ENCODE measurements at regions not wholly inside any gene's neighbourhood (a gene's known extent, or its start where the extent isn't known, plus 50 kb on each side); places are given as distances from the start of the nearest gene placed in this dataset.
"Not testable (repeated sequence)": the region's sequence is repeated elsewhere in the genome, so short reads cannot be mapped to it uniquely, and the experiment has no call there.

DNA sequence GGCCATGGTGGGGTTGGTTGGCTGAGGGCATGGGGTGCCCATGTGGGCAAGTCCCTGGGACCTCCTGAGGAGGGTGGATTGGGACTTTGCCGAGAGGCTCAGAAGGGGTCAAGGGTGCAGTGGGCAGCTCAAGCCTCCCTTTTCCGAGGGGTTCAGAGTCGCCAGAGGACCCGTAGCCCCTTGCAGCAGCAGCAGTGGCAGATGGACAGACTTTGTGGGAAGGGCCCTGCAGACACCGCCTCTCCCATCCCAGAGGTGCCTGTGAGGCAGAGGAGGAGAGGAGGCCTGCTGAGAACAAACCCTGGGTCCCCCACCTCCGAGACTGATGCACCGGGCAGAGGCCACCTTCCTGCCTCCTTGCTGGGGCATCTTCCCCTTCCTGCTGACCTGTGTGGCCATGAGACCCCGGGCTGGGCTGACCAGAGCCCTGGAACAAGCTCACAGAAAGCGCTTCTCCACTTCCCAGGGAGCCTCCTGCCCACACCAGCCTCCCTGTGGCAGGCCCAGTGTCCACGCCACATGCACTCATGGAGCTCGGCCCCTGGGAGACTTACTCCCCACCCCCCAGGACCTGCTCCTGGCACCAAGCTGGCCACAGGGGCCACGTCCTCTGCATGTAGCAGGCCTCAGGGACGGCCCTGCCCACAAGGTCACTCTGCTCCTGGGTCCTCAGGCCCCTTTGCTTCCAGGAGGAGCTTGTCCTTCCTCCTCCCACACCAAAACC, 116.8 kb downstream of the NPIPB11 start:
- not testable (repeated sequence) for H3K27ac ChIP-seq (ENCODE audit: low read length); H3K4me3 ChIP-seq (ENCODE audit: low read length); H3K9ac ChIP-seq (ENCODE audit: low read length); H3K36me3 ChIP-seq (ENCODE audit: control insufficient read depth, low read depth, low read length); H3K9me3 ChIP-seq (ENCODE audit: control insufficient read depth, low read depth, low read length); H3K4me1 ChIP-seq (ENCODE audit: control insufficient read depth, low read depth, low read length); H3K27me3 ChIP-seq (ENCODE audit: control insufficient read depth, insufficient read depth, low read length)

- H3K4me3 ChIP-seq (ENCODE audit: low read length); H3K9me3 ChIP-seq (ENCODE audit: control insufficient read depth, low read depth, low read length); H3K4me1 ChIP-seq (ENCODE audit: control insufficient read depth, low read depth, low read length); H3K36me3 ChIP-seq (ENCODE audit: control insufficient read depth, low read depth, low read length); H3K27ac ChIP-seq (ENCODE audit: low read length); H3K27me3 ChIP-seq (ENCODE audit: control insufficient read depth, insufficient read depth, low read length); H3K9ac ChIP-seq (ENCODE audit: low read length): not testable (repeated sequence)
Measured at GRCh38 chr16:29288711-29289474, 117.6 kb downstream of the NPIPB11 start.

DNA sequence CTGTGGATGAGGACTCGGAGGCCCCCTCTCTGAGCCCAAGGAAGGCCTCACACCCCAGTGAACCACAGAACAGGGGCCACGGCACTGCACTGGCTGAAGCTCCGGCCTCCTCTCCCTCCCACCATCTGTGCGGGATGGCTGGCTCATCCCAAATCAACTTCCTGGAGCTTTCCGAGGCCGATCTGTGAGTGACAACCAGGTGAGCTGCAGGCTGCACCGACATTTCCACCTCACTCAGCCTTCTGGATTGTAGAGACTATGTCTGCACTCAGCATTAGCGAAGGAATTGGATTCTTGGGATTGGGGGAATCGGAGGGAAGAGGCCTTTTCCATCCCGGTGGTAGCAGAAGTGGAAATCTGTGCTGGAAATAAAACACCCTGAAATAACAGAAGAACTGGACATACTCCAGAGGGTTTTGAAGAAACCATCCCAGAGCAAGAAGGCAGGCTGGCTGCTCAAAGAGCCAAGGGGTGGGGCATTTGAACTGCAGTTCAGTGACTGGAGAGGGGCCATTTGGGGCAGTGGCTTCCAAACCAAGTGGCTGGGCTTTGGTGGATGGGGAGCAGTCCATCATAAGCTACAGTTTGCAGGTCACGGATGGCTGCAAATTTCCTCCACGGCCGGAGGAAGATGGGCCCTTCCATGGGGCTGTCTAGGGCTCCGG, 118.5 kb downstream of the NPIPB11 start:
- H3K9ac ChIP-seq (ENCODE audit: low read length); H3K27ac ChIP-seq (ENCODE audit: low read length); H3K4me1 ChIP-seq (ENCODE audit: control insufficient read depth, low read depth, low read length): not testable (repeated sequence)

DNA sequence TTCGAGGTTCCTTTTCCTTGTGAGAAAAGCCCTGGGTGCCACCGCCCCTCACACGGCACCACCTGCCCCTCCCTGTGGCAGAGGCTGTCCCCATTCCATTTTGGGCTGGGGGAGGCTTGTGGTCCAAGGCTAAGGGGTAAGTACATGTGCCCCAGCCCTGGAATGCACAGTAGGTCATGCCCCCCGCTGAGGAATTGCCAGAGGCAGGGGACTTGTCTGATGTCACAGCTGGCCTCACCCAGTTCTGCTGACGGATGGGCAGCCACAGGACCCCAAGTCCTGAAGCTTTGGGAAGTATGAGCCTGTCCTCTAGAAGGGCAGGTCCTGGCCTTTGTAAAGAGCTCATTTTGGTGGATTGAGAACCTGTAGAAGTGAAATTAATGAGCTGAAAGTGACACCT, 119.3 kb downstream of the NPIPB11 start:
- not testable (repeated sequence) for H3K27me3 ChIP-seq (ENCODE audit: control insufficient read depth, insufficient read depth, low read length); H3K27ac ChIP-seq (ENCODE audit: low read length); H3K4me3 ChIP-seq (ENCODE audit: low read length); H3K36me3 ChIP-seq (ENCODE audit: control insufficient read depth, low read depth, low read length); H3K4me1 ChIP-seq (ENCODE audit: control insufficient read depth, low read depth, low read length); H3K9me3 ChIP-seq (ENCODE audit: control insufficient read depth, low read depth, low read length); H3K9ac ChIP-seq (ENCODE audit: low read length)

More for the DNA sequence above, 118.5 kb downstream of the NPIPB11 start:
- H3K36me3 ChIP-seq (ENCODE audit: control insufficient read depth, low read depth, low read length); H3K4me3 ChIP-seq (ENCODE audit: low read length); H3K9me3 ChIP-seq (ENCODE audit: control insufficient read depth, low read depth, low read length); H3K27me3 ChIP-seq (ENCODE audit: control insufficient read depth, insufficient read depth, low read length): not testable (repeated sequence)

DNA sequence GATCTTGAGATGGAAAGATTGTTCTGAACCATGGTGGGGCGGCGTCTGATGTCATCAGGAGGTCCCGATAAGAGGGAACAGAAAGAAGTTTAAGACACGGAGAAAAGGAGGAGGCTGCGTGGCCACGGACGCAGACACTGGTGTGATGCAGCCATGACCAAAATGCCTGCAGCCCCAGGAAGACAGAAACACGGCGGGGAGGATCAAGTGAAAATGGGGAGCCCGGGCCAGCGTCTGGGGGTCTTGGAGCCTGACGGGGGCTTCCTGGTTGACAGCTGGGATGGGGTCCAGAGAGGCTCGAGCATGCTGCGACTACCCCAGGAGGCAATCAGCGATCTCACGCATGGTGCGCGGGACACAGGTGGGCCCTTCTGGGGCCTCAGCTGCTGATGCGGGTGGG, 119.7 kb downstream of the NPIPB11 start:
- H3K9ac ChIP-seq (ENCODE audit: low read length); H3K4me3 ChIP-seq (ENCODE audit: low read length); H3K36me3 ChIP-seq (ENCODE audit: control insufficient read depth, low read depth, low read length); H3K27ac ChIP-seq (ENCODE audit: low read length); H3K4me1 ChIP-seq (ENCODE audit: control insufficient read depth, low read depth, low read length); H3K9me3 ChIP-seq (ENCODE audit: control insufficient read depth, low read depth, low read length); H3K27me3 ChIP-seq (ENCODE audit: control insufficient read depth, insufficient read depth, low read length): not testable (repeated sequence)

GRCh38 chr16:29286161-29286560, 120.3 kb downstream of the NPIPB11 start:
- H3K9ac ChIP-seq (ENCODE audit: low read length); H3K9me3 ChIP-seq (ENCODE audit: control insufficient read depth, low read depth, low read length); H3K36me3 ChIP-seq (ENCODE audit: control insufficient read depth, low read depth, low read length); H3K4me1 ChIP-seq (ENCODE audit: control insufficient read depth, low read depth, low read length); H3K27me3 ChIP-seq (ENCODE audit: control insufficient read depth, insufficient read depth, low read length); H3K27ac ChIP-seq (ENCODE audit: low read length); H3K4me3 ChIP-seq (ENCODE audit: low read length): not testable (repeated sequence)

- not testable (repeated sequence) for H3K9me3 ChIP-seq (ENCODE audit: control insufficient read depth, low read depth, low read length); H3K4me1 ChIP-seq (ENCODE audit: control insufficient read depth, low read depth, low read length); H3K27me3 ChIP-seq (ENCODE audit: control insufficient read depth, insufficient read depth, low read length); H3K36me3 ChIP-seq (ENCODE audit: control insufficient read depth, low read depth, low read length)
- peak overlapping the region; percentile 17 for H3K4me3 ChIP-seq (ENCODE audit: low read length)
- peak overlapping the region; percentile 47 for H3K27ac ChIP-seq (ENCODE audit: low read length)
- H3K9ac ChIP-seq (ENCODE audit: low read length) = peak overlapping the region; percentile 59
Measured at GRCh38 chr16:29285151-29285885, 121.2 kb downstream of the NPIPB11 start.

GRCh38 chr16:29284723-29285122, 121.8 kb downstream of the NPIPB11 start:
- not testable (repeated sequence) for H3K4me1 ChIP-seq (ENCODE audit: control insufficient read depth, low read depth, low read length); H3K9ac ChIP-seq (ENCODE audit: low read length); H3K36me3 ChIP-seq (ENCODE audit: control insufficient read depth, low read depth, low read length); H3K27ac ChIP-seq (ENCODE audit: low read length); H3K9me3 ChIP-seq (ENCODE audit: control insufficient read depth, low read depth, low read length); H3K27me3 ChIP-seq (ENCODE audit: control insufficient read depth, insufficient read depth, low read length)
- H3K4me3 ChIP-seq (ENCODE audit: low read length) = peak overlapping the region; percentile 17

DNA sequence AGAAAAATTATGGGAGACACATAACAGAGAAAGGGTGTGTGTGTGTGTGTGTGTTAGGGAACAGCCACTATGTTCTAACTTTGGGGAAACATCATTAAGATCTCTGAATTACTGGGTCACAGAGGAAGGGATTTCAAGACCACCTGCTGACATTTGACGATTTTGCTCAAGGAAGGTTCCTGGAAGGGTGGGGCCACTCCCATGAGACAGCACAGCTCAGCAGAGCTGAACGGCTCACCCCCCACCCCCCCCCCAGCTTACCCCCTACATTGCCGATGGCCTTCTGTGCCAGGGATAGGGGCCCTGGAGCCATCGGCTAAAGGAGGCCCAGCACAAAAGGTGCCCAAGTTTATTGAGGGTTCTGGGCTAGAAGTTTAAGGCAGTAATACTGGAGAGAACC, 122.4 kb downstream of the NPIPB11 start:
- not testable (repeated sequence) for H3K4me3 ChIP-seq (ENCODE audit: low read length); H3K27me3 ChIP-seq (ENCODE audit: control insufficient read depth, insufficient read depth, low read length); H3K27ac ChIP-seq (ENCODE audit: low read length); H3K4me1 ChIP-seq (ENCODE audit: control insufficient read depth, low read depth, low read length); H3K9ac ChIP-seq (ENCODE audit: low read length); H3K9me3 ChIP-seq (ENCODE audit: control insufficient read depth, low read depth, low read length); H3K36me3 ChIP-seq (ENCODE audit: control insufficient read depth, low read depth, low read length)

GRCh38 chr16:29278097-29278871, 128.2 kb downstream of the NPIPB11 start:
- H3K27ac ChIP-seq (ENCODE audit: low read length); H3K9me3 ChIP-seq (ENCODE audit: control insufficient read depth, low read depth, low read length); H3K27me3 ChIP-seq (ENCODE audit: control insufficient read depth, insufficient read depth, low read length); H3K4me3 ChIP-seq (ENCODE audit: low read length); H3K4me1 ChIP-seq (ENCODE audit: control insufficient read depth, low read depth, low read length); H3K36me3 ChIP-seq (ENCODE audit: control insufficient read depth, low read depth, low read length); H3K9ac ChIP-seq (ENCODE audit: low read length): not testable (repeated sequence)

DNA sequence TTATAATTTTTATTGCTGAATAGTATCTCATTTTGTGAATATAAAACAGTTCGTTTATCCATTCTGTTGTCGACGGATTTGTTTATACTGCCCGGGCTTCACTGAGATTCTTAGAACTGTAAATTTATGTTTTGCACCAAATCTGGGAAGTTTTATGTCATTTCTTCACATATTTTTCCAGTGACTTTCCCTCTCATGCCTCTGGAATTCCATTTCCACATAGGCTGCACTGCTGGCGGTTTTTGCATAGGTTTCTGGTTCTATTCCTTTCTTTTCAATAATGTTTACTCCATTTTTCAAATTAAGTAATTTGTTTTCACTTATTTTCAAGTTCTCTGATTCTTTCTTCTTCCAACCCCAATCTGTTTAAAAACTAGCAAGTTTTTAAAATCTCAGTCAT, 130.1 kb downstream of the NPIPB11 start:
- not testable (repeated sequence) for H3K9ac ChIP-seq (ENCODE audit: low read length); H3K27ac ChIP-seq (ENCODE audit: low read length); H3K4me1 ChIP-seq (ENCODE audit: control insufficient read depth, low read depth, low read length)

More for the DNA sequence above, 130.1 kb downstream of the NPIPB11 start:
- not testable (repeated sequence) for H3K9me3 ChIP-seq (ENCODE audit: control insufficient read depth, low read depth, low read length); H3K27me3 ChIP-seq (ENCODE audit: control insufficient read depth, insufficient read depth, low read length); H3K4me3 ChIP-seq (ENCODE audit: low read length); H3K36me3 ChIP-seq (ENCODE audit: control insufficient read depth, low read depth, low read length)

Data from iPS-18a (cell line).